Central memory CD4-positive, alpha-beta T cell (primary cell): ENCODE measurements at regions not wholly inside any gene's neighbourhood (a gene's known extent, or its start where the extent isn't known, plus 50 kb on each side); places are given as distances from the start of the nearest gene placed in this dataset.
"Not testable (repeated sequence)": the region's sequence is repeated elsewhere in the genome, so short reads cannot be mapped to it uniquely, and the experiment has no call there.

Source experiments
- DNase-seq: peaks from one replicate; pipeline ENCODE4 v3.0.0; 2022

GRCh38 chr6:165775721-165776120, 112.7 kb upstream of the PDE10A start:
- no peak for DNase-seq

- DNase-seq: no peak
These were observed 112.0 kb upstream of the PDE10A start for GRCh38 chr6:165774903-165775601.

- no peak for DNase-seq
These were observed 107.5 kb upstream of the PDE10A start for GRCh38 chr6:165770397-165771082.

- DNase-seq: no peak
These were observed 106.8 kb upstream of the PDE10A start for GRCh38 chr6:165769884-165770283.

GRCh38 chr6:165769401-165769800, 106.4 kb upstream of the PDE10A start:
- DNase-seq: no peak

- no peak for DNase-seq
These were observed 105.9 kb upstream of the PDE10A start for GRCh38 chr6:165768961-165769360.

GRCh38 chr6:165767228-165767627, 104.2 kb upstream of the PDE10A start:
- DNase-seq: no peak

GRCh38 chr6:165766457-165766856, 103.4 kb upstream of the PDE10A start:
- no peak for DNase-seq

GRCh38 chr6:165766026-165766425, 103.0 kb upstream of the PDE10A start:
- DNase-seq: no peak

- not testable (repeated sequence) for DNase-seq
These were observed 102.2 kb upstream of the PDE10A start for GRCh38 chr6:165765256-165765655.

- DNase-seq: no peak
These were observed 99.8 kb upstream of the PDE10A start for GRCh38 chr6:165762876-165763275.

- DNase-seq: no peak
These were observed 99.1 kb upstream of the PDE10A start for GRCh38 chr6:165762125-165762524.

- no peak for DNase-seq
These were observed 97.8 kb upstream of the PDE10A start for GRCh38 chr6:165760803-165761185.

- DNase-seq: no peak
These were observed 97.2 kb upstream of the PDE10A start for GRCh38 chr6:165760126-165760802.

- no peak for DNase-seq
These were observed 95.4 kb upstream of the PDE10A start for GRCh38 chr6:165758441-165758840.

GRCh38 chr6:165755583-165755982, 92.5 kb upstream of the PDE10A start:
- DNase-seq: no peak

GRCh38 chr6:165753506-165753905, 90.5 kb upstream of the PDE10A start:
- DNase-seq: no peak

GRCh38 chr6:165752451-165752850, 89.4 kb upstream of the PDE10A start:
- DNase-seq: no peak

- no peak for DNase-seq
These were observed 88.4 kb upstream of the PDE10A start for GRCh38 chr6:165751486-165751885.

- DNase-seq: no peak
These were observed 86.1 kb upstream of the PDE10A start for GRCh38 chr6:165749163-165749562.

- DNase-seq: no peak
These were observed 85.3 kb upstream of the PDE10A start for GRCh38 chr6:165748390-165748789.

- DNase-seq: no peak
These were observed 84.9 kb upstream of the PDE10A start for GRCh38 chr6:165747963-165748362.

GRCh38 chr6:165746331-165746730, 83.3 kb upstream of the PDE10A start:
- no peak for DNase-seq

GRCh38 chr6:165745492-165745891, 82.5 kb upstream of the PDE10A start:
- no peak for DNase-seq
